VCaP (cell line): ENCODE measurements at regions not wholly inside any gene's neighbourhood (a gene's known extent, or its start where the extent isn't known, plus 50 kb on each side); places are given as distances from the start of the nearest gene placed in this dataset.

Source experiments
- H3K27ac ChIP-seq: fragments of 450-650 bp; 2 replicates; pipeline ENCODE4 v1.5.1; 2017
- CTCF ChIP-seq: fragments of 450-650 bp; conservative IDR thresholded peaks from 2 replicates; pipeline ENCODE4 v1.5.1; 2017; ENCODE audit warnings: mild to moderate bottlenecking, moderate library complexity

- no peak for TF ChIP-seq CTCF
- no peak overlapping the region for H3K27ac ChIP-seq
Observed at GRCh38 chr5:24042688-24043087, 535.3 kb downstream of the PRDM9 start.

DNA sequence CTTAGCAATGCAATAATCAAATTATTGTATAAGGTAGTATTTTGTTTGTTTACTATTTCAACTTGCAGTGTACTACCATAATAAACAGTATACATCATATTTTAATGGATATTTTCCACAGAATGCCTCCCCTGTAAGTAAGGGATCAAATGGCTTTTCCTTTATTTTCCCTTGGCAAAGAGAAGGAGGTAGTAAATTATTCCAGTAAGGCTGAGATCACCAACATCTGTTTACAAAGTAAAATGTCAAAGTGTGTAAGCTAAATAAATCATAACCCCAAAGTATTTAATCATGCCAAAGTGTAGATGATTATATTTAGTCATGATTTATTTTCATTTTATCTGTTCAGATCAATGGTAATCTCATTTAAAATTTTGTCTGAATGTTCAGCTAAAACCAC is 537.6 kb downstream of the PRDM9 start:
- TF ChIP-seq CTCF, result no peak
- no peak overlapping the region for H3K27ac ChIP-seq

GRCh38 chr5:24053737-24054136 is 546.3 kb downstream of the PRDM9 start:
- TF ChIP-seq CTCF, result no peak
- H3K27ac ChIP-seq, result no peak overlapping the region

DNA sequence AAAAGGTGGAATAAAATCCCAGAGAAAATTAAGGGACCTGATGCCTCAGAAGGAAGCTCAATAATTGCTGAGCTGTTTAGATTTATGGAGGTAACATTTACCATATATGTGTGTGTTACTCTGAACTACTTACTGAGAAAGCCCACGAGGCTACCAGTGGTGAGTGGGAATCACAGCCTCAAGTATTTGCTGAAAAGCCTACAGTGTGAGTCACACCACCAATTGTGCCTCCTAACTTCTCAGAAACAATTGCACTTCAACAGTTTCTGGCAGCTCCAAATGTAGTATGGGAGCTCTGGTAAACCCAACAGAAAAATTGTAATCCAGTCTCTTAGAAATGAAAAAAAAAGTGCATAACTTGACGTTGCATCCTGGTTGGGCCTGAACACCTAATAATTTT is 551.6 kb downstream of the PRDM9 start:
- no peak overlapping the region for H3K27ac ChIP-seq
- no peak for TF ChIP-seq CTCF

GRCh38 chr5:24059716-24060115 is 552.3 kb downstream of the PRDM9 start:
- no peak for TF ChIP-seq CTCF
- no peak overlapping the region for H3K27ac ChIP-seq

DNA sequence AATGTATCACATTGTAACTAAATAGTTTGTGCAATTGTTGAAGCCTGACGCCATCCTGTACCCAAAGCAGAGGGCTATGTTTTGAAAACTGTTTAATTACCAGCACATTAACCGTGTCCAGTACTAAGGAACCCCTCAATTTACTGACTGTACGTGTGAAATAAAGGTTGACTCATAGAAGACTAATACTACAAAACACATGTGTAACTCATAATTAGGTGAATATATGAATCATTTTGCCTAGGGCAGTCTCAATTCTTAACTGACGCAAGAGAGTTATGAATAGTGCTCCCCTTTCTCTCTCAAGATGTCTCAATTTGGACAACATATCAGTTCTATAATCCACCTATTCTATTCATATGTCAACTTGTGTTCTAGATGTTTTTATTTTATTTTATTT is 558.4 kb downstream of the PRDM9 start:
- no peak for TF ChIP-seq CTCF
- H3K27ac ChIP-seq, result no peak overlapping the region

DNA sequence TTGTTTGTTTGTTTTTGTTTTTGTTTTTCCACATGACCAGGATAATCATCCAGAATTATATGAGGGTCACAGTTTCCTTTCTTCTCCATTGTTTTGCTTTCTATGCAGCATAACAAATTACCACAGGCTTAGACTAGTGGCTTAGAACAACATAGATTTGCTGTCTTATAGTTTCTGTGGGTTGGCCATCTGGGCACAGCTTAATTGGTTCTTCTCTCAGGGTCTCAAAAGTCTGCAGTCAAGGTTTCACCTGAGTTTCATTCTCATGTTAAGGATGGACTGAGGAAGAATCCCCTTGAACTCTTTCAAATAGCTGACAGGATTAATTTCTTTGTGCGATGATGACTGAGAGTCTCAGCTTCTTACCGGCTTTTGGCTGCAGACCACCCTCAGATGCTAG is 559.8 kb downstream of the PRDM9 start:
- TF ChIP-seq CTCF, result no peak
- no peak overlapping the region for H3K27ac ChIP-seq

DNA sequence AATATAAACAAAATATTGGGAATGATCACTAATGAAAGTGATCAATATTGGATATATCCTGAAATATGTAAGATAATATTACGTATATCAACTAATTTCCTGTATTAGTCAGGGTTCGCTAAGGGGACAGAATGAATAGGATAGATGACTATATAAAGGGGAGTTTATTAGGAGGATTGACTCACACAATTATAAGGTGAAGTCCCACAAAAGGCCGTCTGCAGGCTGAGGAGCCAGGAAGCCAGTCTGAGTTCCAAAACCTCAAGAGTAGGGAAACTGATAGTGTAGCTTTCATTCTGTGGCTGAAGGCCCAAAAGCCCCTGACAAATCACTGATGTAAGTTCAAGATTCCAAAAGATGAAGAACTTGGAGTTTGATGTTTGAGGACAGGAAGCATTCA is 561.1 kb downstream of the PRDM9 start:
- no peak for TF ChIP-seq CTCF

More for the DNA sequence above, 561.1 kb downstream of the PRDM9 start:
- no peak overlapping the region for H3K27ac ChIP-seq
